ENCODE measurements at regions not wholly inside any gene's neighbourhood (a gene's known extent, or its start where the extent isn't known, plus 50 kb on each side); places are given as distances from the start of the nearest gene placed in this dataset.
"Not testable (repeated sequence)": the region's sequence is repeated elsewhere in the genome, so short reads cannot be mapped to it uniquely, and the experiment has no call there.

GRCh38 chr22:19662049-19662684, 52.1 kb upstream of the SEPTIN5 start:
- TF ChIP-seq CTCF (IDR thresholded peaks at IDR 0.05); POLR2AphosphoS5 (IDR thresholded peaks at IDR 0.05; ENCODE audit: low read depth, low read length): not testable (repeated sequence)

Data from Panc1 (cell line).